ENCODE measurements at regions not wholly inside any gene's neighbourhood (a gene's known extent, or its start where the extent isn't known, plus 50 kb on each side); places are given as distances from the start of the nearest gene placed in this dataset.
A peak's percentile ranks its signal among the peaks of the same experiment; 100 is the strongest.

- no peaks in the 10 kb centered on the region for H3K36me3 Mint-ChIP-seq
- peaks cover 4% of the 10 kb centered on the region for H3K9me3 Mint-ChIP-seq
- peaks cover 9% of the 10 kb centered on the region for H3K27me3 Mint-ChIP-seq
- H3K27ac Mint-ChIP-seq, result no peak overlapping the region
- no peak for ATAC-seq
- H3K4me3 Mint-ChIP-seq, result no peak overlapping the region
- H3K4me1 Mint-ChIP-seq, result no peaks in the 10 kb centered on the region
These were observed 140.8 kb upstream of the RBMS1 start for GRCh38 chr2:160634436-160634835.

- peaks cover 9% of the 10 kb centered on the region for H3K9me3 Mint-ChIP-seq
- peaks cover 5% of the 10 kb centered on the region for H3K36me3 Mint-ChIP-seq
- H3K27ac Mint-ChIP-seq, result no peak overlapping the region
- no peaks in the 10 kb centered on the region for H3K4me1 Mint-ChIP-seq
- H3K4me3 Mint-ChIP-seq, result no peak overlapping the region
- H3K27me3 Mint-ChIP-seq, result peaks cover 9% of the 10 kb centered on the region
- ATAC-seq, result no peak
These were observed 141.9 kb upstream of the RBMS1 start for GRCh38 chr2:160635488-160635887.

GRCh38 chr2:160639472-160639871 lies 145.9 kb upstream of the RBMS1 start:
- ATAC-seq, result no peak
- peaks cover 9% of the 10 kb centered on the region for H3K27me3 Mint-ChIP-seq
- H3K4me1 Mint-ChIP-seq, result no peaks in the 10 kb centered on the region

GRCh38 chr2:160646684-160647444 lies 153.3 kb upstream of the RBMS1 start:
- no peak overlapping the region for H3K27ac Mint-ChIP-seq
- H3K36me3 Mint-ChIP-seq, result no peaks in the 10 kb centered on the region
- H3K4me1 Mint-ChIP-seq, result no peaks in the 10 kb centered on the region
- no peaks in the 10 kb centered on the region for H3K9me3 Mint-ChIP-seq
- H3K27me3 Mint-ChIP-seq, result no peaks in the 10 kb centered on the region
- H3K4me3 Mint-ChIP-seq, result no peak overlapping the region
- no peak for ATAC-seq

More at GRCh38 chr2:160639472-160639871, 145.9 kb upstream of the RBMS1 start:
- Mint-ChIP-seq H3K36me3 (peaks cover 5% of the 10 kb centered on the region), H3K9me3 (peaks cover 11% of the 10 kb centered on the region), H3K27ac (no peak overlapping the region), H3K4me3 (no peak overlapping the region)

GRCh38 chr2:160647967-160648685 lies 154.5 kb upstream of the RBMS1 start:
- H3K36me3 Mint-ChIP-seq, result no peaks in the 10 kb centered on the region
- no peaks in the 10 kb centered on the region for H3K9me3 Mint-ChIP-seq
- peaks cover 8% of the 10 kb centered on the region for H3K4me1 Mint-ChIP-seq
- peak; percentile 20 for ATAC-seq
- no peak overlapping the region for H3K27ac Mint-ChIP-seq
- H3K4me3 Mint-ChIP-seq, result no peak overlapping the region
- H3K27me3 Mint-ChIP-seq, result no peaks in the 10 kb centered on the region

GRCh38 chr2:160649698-160650097 lies 156.1 kb upstream of the RBMS1 start:
- Mint-ChIP-seq H3K4me1 (peaks cover 8% of the 10 kb centered on the region), H3K4me3 (no peak overlapping the region), H3K27ac (no peak overlapping the region), H3K9me3 (no peaks in the 10 kb centered on the region), H3K27me3 (no peaks in the 10 kb centered on the region), H3K36me3 (no peaks in the 10 kb centered on the region)
- ATAC-seq, result no peak

GRCh38 chr2:160650196-160651118 lies 156.8 kb upstream of the RBMS1 start:
- Mint-ChIP-seq H3K4me1 (peaks cover 8% of the 10 kb centered on the region), H3K4me3 (no peak overlapping the region), H3K9me3 (no peaks in the 10 kb centered on the region), H3K27ac (no peak overlapping the region), H3K36me3 (no peaks in the 10 kb centered on the region), H3K27me3 (peaks cover 3% of the 10 kb centered on the region)
- ATAC-seq, result no peak

- Mint-ChIP-seq H3K4me3 (no peak overlapping the region), H3K9me3 (no peaks in the 10 kb centered on the region), H3K4me1 (peaks cover 8% of the 10 kb centered on the region), H3K27me3 (peaks cover 15% of the 10 kb centered on the region), H3K36me3 (no peaks in the 10 kb centered on the region), H3K27ac (no peak overlapping the region)
- ATAC-seq, result no peak
These were observed 158.0 kb upstream of the RBMS1 start for GRCh38 chr2:160651416-160652200.

GRCh38 chr2:160652236-160652635 lies 158.6 kb upstream of the RBMS1 start:
- Mint-ChIP-seq H3K27me3 (peaks cover 21% of the 10 kb centered on the region), H3K4me1 (peaks cover 8% of the 10 kb centered on the region), H3K9me3 (no peaks in the 10 kb centered on the region), H3K4me3 (no peak overlapping the region), H3K36me3 (no peaks in the 10 kb centered on the region), H3K27ac (no peak overlapping the region)
- peak; percentile 59 for ATAC-seq

- H3K4me1 Mint-ChIP-seq, result peaks cover 5% of the 10 kb centered on the region
- H3K4me3 Mint-ChIP-seq, result no peak overlapping the region
- H3K27me3 Mint-ChIP-seq, result peaks cover 49% of the 10 kb centered on the region
- H3K9me3 Mint-ChIP-seq, result no peaks in the 10 kb centered on the region
- ATAC-seq, result no peak
- no peak overlapping the region for H3K27ac Mint-ChIP-seq
- no peaks in the 10 kb centered on the region for H3K36me3 Mint-ChIP-seq
These were observed 163.6 kb upstream of the RBMS1 start for GRCh38 chr2:160657196-160657595.

GRCh38 chr2:160658851-160659250 lies 165.2 kb upstream of the RBMS1 start:
- H3K27me3 Mint-ChIP-seq, result peaks cover 49% of the 10 kb centered on the region
- H3K27ac Mint-ChIP-seq, result no peak overlapping the region
- no peak for ATAC-seq
- no peaks in the 10 kb centered on the region for H3K9me3 Mint-ChIP-seq
- H3K4me1 Mint-ChIP-seq, result no peaks in the 10 kb centered on the region
- no peak overlapping the region for H3K4me3 Mint-ChIP-seq
- H3K36me3 Mint-ChIP-seq, result no peaks in the 10 kb centered on the region

GRCh38 chr2:160660741-160661140 lies 167.1 kb upstream of the RBMS1 start:
- H3K9me3 Mint-ChIP-seq, result no peaks in the 10 kb centered on the region
- H3K4me3 Mint-ChIP-seq, result no peak overlapping the region
- H3K27ac Mint-ChIP-seq, result no peak overlapping the region
- no peak for ATAC-seq
- no peaks in the 10 kb centered on the region for H3K36me3 Mint-ChIP-seq
- peaks cover 43% of the 10 kb centered on the region for H3K27me3 Mint-ChIP-seq
- H3K4me1 Mint-ChIP-seq, result no peaks in the 10 kb centered on the region

- peaks cover 7% of the 10 kb centered on the region for H3K27me3 Mint-ChIP-seq
- ATAC-seq, result no peak
- no peaks in the 10 kb centered on the region for H3K9me3 Mint-ChIP-seq
- H3K27ac Mint-ChIP-seq, result no peak overlapping the region
- H3K4me3 Mint-ChIP-seq, result no peak overlapping the region
- H3K36me3 Mint-ChIP-seq, result no peaks in the 10 kb centered on the region
- H3K4me1 Mint-ChIP-seq, result no peaks in the 10 kb centered on the region
These were observed 171.1 kb upstream of the RBMS1 start for GRCh38 chr2:160664603-160665140.

Data from stimulated activated memory B cell treated with anti-CD40 and anti-IgM and Interleukin-4, amounts not matched to agents 10 μg/mL and 1 μg/mL and 100 μg/mL, for 72 hours (primary cell).